GM12873 (cell line): ENCODE measurements at regions not wholly inside any gene's neighbourhood (a gene's known extent, or its start where the extent isn't known, plus 50 kb on each side); places are given as distances from the start of the nearest gene placed in this dataset.

Source experiments
- TF ChIP-seq, protein P1 (sequence below): IDR thresholded peaks from 2 replicates; pipeline ENCODE4 v1.5.1; 2012; ENCODE audit warnings: low read depth, mild to moderate bottlenecking, moderate library complexity, low read length, control low read depth; ENCODE audit not compliant: insufficient read depth; ENCODE audit errors: missing control alignments

DNA sequence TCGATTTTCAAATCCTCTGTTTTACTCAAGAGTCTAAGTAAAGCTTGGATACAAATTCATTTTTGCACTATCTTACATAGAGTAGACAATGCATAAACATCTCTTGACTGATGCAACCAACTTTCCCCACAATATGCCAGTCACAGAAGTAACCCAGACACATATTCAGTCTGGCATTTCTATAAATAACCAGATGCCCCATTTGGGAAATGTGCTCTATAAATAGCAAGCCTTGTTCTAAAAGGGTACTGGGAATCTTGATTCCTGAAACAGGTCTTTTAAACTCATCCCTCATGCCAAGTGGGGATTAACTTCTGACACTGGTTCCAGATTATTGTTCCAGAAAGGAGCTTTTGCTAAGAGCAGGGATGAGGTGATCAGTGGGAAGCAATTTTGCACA, 411.7 kb downstream of the EPM2A start:
- TF ChIP-seq, protein P1, sequence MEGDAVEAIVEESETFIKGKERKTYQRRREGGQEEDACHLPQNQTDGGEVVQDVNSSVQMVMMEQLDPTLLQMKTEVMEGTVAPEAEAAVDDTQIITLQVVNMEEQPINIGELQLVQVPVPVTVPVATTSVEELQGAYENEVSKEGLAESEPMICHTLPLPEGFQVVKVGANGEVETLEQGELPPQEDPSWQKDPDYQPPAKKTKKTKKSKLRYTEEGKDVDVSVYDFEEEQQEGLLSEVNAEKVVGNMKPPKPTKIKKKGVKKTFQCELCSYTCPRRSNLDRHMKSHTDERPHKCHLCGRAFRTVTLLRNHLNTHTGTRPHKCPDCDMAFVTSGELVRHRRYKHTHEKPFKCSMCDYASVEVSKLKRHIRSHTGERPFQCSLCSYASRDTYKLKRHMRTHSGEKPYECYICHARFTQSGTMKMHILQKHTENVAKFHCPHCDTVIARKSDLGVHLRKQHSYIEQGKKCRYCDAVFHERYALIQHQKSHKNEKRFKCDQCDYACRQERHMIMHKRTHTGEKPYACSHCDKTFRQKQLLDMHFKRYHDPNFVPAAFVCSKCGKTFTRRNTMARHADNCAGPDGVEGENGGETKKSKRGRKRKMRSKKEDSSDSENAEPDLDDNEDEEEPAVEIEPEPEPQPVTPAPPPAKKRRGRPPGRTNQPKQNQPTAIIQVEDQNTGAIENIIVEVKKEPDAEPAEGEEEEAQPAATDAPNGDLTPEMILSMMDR = no peak

DNA sequence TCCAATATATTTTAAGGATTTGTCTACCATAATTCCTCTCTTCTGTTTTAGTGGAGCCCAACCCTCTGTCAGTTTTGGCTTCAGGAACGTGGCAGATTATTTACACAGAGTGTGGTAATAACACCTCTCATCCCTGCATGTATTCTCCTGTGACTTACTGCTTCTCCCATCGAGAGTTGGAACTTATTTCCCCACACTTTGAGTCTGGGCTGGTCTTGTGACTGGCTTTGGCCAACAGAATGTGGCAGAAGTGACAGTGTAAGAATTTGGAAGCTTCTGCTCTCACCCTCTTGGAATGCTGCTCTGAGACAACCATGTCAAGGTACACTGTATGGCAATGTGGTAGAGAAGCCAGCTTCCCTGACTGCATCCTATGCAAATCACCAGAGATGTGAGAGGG, 407.7 kb downstream of the EPM2A start:
- TF ChIP-seq, protein P1 = no peak

DNA sequence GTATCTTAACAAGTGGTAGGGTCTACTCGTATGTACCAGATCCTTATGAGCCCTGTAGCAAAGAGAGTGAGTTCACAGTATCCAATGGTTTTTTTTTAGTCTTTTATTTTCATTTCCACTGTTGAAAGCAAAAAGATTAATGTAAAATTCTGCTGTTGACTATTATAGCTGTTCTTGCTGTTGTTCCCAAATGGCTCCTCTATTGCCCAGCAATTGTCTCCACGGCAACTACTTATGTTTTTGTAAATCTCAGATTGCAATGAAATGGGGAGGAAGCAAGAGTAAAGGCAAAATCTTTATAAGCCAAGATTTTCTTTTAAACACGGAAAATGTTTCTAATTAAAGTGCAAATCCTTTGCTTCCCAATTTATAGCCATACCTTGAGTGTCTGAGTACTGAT, 406.1 kb downstream of the EPM2A start:
- TF ChIP-seq, protein P1 = no peak

DNA sequence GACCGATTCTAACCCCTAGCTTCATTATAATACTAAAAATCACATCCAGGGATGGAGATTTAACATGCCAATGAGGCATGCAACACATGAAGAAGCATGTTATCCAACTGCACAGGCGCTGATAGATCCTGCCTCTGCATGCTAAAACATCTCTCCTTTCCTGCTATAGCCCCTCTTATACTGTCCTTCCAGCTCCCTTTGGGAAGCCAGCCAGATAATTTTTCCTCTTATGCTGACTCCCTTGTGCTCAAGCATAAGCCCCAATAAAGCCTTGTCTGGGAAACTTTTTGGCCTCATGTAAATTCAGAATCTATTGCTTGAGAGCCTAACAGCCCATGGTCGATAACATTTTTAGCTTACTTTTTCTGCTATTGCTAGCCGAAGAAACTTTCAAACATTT, 404.3 kb downstream of the EPM2A start:
- TF ChIP-seq, protein P1 = no peak

DNA sequence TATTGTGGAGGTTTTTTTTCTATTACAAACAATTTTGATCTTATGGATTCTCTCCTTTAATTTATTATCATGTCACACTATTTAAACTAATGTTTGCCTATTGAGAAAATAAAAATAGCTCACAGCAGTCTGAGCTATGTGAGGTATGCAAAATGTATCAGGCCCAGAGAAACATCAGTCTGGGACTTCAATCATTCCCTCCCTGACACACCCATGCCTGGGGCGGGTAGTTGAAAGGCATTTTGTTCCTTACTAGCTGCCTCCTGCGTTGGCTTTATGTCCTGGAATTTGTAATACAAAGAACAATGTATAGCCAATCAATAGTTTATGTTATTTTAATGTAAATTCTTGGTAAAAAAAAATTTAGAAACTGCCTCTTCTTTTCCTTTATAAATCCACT, 403.3 kb downstream of the EPM2A start:
- TF ChIP-seq, protein P1 = no peak

DNA sequence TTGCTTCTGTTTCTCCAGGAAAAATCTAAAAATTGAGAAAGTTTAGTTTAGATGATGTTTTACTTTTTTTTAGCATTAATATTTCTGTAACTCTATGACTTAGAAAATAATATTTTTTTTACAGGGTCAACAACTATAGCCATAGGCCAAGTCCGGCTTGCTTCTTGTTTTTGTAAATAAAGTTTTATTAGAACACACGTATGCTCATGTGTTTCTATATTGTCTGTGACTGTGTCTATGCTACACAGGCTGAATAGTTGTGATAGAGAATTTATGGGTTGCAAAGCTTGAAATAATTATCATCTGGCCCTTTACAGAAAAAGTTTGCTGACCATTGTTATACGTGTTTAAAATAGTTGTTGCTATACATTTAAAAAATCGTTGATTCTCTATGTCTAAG, 399.2 kb downstream of the EPM2A start:
- TF ChIP-seq, protein P1 = no peak

DNA sequence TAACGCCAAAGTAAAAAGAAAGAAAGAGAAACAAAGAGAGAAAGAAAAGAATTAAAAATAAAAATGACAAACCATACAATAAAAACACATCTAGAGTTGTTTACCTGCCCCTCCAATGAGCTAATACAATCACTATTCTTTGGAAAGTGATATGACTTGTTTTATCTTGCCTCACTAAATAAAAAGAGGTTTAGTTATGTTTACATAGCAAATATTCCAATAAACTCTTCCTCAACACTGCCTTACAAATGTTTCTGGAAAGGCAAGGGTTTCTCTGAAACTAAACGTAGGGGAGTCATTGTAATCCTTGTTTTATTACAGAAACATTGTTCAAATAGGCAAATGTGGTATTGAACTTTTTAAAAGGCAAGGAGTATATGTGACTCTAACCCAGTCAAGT, 396.2 kb downstream of the EPM2A start:
- TF ChIP-seq, protein P1 = no peak
